NCI-H1436 (cell line): ENCODE measurements at regions not wholly inside any gene's neighbourhood (a gene's known extent, or its start where the extent isn't known, plus 50 kb on each side); places are given as distances from the start of the nearest gene placed in this dataset.
"Not testable (repeated sequence)": the region's sequence is repeated elsewhere in the genome, so short reads cannot be mapped to it uniquely, and the experiment has no call there.

Source experiments
- DNase-seq: peaks from one replicate; lab custom pipeline; 2025; lab: John Stamatoyannopoulos, UW

- DNase-seq = no peak
Observed at GRCh38 chr13:80502359-80502758, 161.4 kb upstream of the SPRY2 start.

- DNase-seq = no peak
Observed at GRCh38 chr13:80501556-80501955, 160.6 kb upstream of the SPRY2 start.

GRCh38 chr13:80499536-80500290, 158.8 kb upstream of the SPRY2 start:
- DNase-seq = no peak

- no peak for DNase-seq
Observed at GRCh38 chr13:80498433-80498832, 157.5 kb upstream of the SPRY2 start.

GRCh38 chr13:80497978-80498377, 157.1 kb upstream of the SPRY2 start:
- DNase-seq = no peak

- no peak for DNase-seq
Observed at GRCh38 chr13:80497439-80497838, 156.5 kb upstream of the SPRY2 start.

- no peak for DNase-seq
Observed at GRCh38 chr13:80496721-80497397, 155.9 kb upstream of the SPRY2 start.

GRCh38 chr13:80490491-80490943, 149.6 kb upstream of the SPRY2 start:
- not testable (repeated sequence) for DNase-seq

- no peak for DNase-seq
Observed at GRCh38 chr13:80486402-80486801, 145.5 kb upstream of the SPRY2 start.

- no peak for DNase-seq
Observed at GRCh38 chr13:80483157-80483556, 142.2 kb upstream of the SPRY2 start.

- DNase-seq = no peak
Observed at GRCh38 chr13:80481588-80481987, 140.7 kb upstream of the SPRY2 start.

GRCh38 chr13:80477661-80478443, 136.9 kb upstream of the SPRY2 start:
- DNase-seq = no peak

- DNase-seq = no peak
Observed at GRCh38 chr13:80476953-80477352, 136.0 kb upstream of the SPRY2 start.

- DNase-seq = no peak
Observed at GRCh38 chr13:80475718-80476117, 134.8 kb upstream of the SPRY2 start.

GRCh38 chr13:80473695-80474094, 132.8 kb upstream of the SPRY2 start:
- no peak for DNase-seq

- no peak for DNase-seq
Observed at GRCh38 chr13:80469853-80470381, 129.0 kb upstream of the SPRY2 start.

- DNase-seq = no peak
Observed at GRCh38 chr13:80469105-80469852, 128.4 kb upstream of the SPRY2 start.

- no peak for DNase-seq
Observed at GRCh38 chr13:80465321-80465720, 124.4 kb upstream of the SPRY2 start.

GRCh38 chr13:80463673-80464352, 122.9 kb upstream of the SPRY2 start:
- DNase-seq = no peak

GRCh38 chr13:80462567-80462966, 121.6 kb upstream of the SPRY2 start:
- DNase-seq = no peak

GRCh38 chr13:80462037-80462436, 121.1 kb upstream of the SPRY2 start:
- DNase-seq = no peak
